Upper lobe of left lung (tissue), 4 donors: ENCODE measurements at regions not wholly inside any gene's neighbourhood (a gene's known extent, or its start where the extent isn't known, plus 50 kb on each side); places are given as distances from the start of the nearest gene placed in this dataset.

Source experiments
- POLR2A ChIP-seq, 4 donors: fragments of 450-650 bp; IDR thresholded peaks; one replicate each; pipeline ENCODE4 v1.5.1; 2016 to 2017; ENCODE audit warnings: antibody characterized with exemption in 4 of 4, mild to moderate bottlenecking in 2 of 4
- POLR2AphosphoS5 ChIP-seq, 2 donors: sonication (generic); formaldehyde crosslinking; IDR thresholded peaks; one replicate each; pipeline ENCODE4 v1.5.1; 2017; ENCODE audit warnings: antibody characterized with exemption in 2 of 2
- TF ChIP-seq, protein P1 (sequence below), 6 experiments: fragments of 450-650 bp in 4 of 6; fragments of 200-600 bp in 2 of 6; sonication (generic) in 2 of 6; IDR thresholded peaks; one replicate each; pipeline ENCODE4 v1.5.1; 2016 to 2019; ENCODE audit warnings: antibody characterized with exemption in 6 of 6

DNA sequence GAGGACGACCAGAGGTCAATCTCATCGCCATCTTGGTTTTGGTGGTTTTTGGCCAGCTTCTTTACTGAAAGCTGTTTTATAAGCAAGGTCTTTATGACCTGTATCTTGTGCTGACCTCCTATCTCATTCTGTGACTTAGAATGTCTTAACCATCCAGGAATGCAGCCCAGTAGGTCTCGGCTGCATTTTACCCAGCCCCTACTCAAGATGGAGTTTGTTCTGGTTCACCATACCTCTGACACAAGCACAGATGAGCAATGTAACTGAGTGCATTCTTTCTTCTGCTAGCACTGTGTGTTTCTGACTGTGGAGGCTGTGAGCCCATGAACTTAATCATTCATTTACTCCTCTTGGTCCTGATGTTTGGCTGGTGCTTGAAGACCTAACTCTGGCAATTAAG is 794.5 kb upstream of the CELF2 start:
- TF ChIP-seq, protein P1, sequence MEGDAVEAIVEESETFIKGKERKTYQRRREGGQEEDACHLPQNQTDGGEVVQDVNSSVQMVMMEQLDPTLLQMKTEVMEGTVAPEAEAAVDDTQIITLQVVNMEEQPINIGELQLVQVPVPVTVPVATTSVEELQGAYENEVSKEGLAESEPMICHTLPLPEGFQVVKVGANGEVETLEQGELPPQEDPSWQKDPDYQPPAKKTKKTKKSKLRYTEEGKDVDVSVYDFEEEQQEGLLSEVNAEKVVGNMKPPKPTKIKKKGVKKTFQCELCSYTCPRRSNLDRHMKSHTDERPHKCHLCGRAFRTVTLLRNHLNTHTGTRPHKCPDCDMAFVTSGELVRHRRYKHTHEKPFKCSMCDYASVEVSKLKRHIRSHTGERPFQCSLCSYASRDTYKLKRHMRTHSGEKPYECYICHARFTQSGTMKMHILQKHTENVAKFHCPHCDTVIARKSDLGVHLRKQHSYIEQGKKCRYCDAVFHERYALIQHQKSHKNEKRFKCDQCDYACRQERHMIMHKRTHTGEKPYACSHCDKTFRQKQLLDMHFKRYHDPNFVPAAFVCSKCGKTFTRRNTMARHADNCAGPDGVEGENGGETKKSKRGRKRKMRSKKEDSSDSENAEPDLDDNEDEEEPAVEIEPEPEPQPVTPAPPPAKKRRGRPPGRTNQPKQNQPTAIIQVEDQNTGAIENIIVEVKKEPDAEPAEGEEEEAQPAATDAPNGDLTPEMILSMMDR (IDR thresholded peaks at IDR 0.05): no peak
- TF ChIP-seq POLR2A (IDR thresholded peaks at IDR 0.05) (no peak), POLR2AphosphoS5 (IDR thresholded peaks at IDR 0.05) (no peak)
